Gastroesophageal sphincter (tissue), 3 donors: ENCODE measurements at regions not wholly inside any gene's neighbourhood (a gene's known extent, or its start where the extent isn't known, plus 50 kb on each side); places are given as distances from the start of the nearest gene placed in this dataset.

Experiments used
- POLR2AphosphoS5 ChIP-seq: sonication (generic); formaldehyde crosslinking; IDR thresholded peaks from one replicate; pipeline ENCODE4 v1.6.1; 2017; ENCODE audit warnings: antibody characterized with exemption
- TF ChIP-seq, protein P1 (sequence below), 4 experiments: fragments of 200-600 bp in 2 of 4; fragments of 450-650 bp in 2 of 4; sonication (generic) in 1 of 4; IDR thresholded peaks; one replicate each; pipeline ENCODE4 v1.5.1; 2017 to 2019; ENCODE audit warnings: antibody characterized with exemption in 4 of 4, mild to moderate bottlenecking in 2 of 4, moderate library complexity in 2 of 4

DNA sequence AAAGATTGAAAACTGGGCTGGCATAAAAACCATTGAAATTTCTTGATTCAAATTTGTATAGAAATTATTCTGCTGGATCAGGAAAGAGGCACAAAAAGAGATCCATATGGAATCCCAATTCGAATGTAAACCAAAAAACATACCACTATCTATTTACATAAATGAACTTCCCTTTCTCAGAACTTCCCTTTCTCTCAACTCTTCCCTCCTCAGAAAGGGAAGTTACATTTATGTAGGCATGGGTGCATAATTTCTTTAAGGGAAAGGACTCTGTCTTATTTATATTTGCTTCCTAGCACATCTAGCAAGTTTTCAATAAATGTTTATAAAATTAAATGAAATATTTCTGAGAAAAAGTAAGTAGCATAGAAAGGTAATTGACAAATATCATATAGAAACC, 398.1 kb upstream of the ATP5MC3 start:
- TF ChIP-seq, protein P1, sequence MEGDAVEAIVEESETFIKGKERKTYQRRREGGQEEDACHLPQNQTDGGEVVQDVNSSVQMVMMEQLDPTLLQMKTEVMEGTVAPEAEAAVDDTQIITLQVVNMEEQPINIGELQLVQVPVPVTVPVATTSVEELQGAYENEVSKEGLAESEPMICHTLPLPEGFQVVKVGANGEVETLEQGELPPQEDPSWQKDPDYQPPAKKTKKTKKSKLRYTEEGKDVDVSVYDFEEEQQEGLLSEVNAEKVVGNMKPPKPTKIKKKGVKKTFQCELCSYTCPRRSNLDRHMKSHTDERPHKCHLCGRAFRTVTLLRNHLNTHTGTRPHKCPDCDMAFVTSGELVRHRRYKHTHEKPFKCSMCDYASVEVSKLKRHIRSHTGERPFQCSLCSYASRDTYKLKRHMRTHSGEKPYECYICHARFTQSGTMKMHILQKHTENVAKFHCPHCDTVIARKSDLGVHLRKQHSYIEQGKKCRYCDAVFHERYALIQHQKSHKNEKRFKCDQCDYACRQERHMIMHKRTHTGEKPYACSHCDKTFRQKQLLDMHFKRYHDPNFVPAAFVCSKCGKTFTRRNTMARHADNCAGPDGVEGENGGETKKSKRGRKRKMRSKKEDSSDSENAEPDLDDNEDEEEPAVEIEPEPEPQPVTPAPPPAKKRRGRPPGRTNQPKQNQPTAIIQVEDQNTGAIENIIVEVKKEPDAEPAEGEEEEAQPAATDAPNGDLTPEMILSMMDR (IDR thresholded peaks at IDR 0.05): no peak
- no peak for TF ChIP-seq POLR2AphosphoS5
